ENCODE measurements at regions not wholly inside any gene's neighbourhood (a gene's known extent, or its start where the extent isn't known, plus 50 kb on each side); places are given as distances from the start of the nearest gene placed in this dataset.

- no peak overlapping the region for H3K27ac Mint-ChIP-seq
- H3K4me3 Mint-ChIP-seq (ENCODE audit: low read depth), result no peak overlapping the region
- H3K9me3 Mint-ChIP-seq, result no peaks in the 10 kb centered on the region
- intact Hi-C loops (cut with micrococcal nuclease), result loop anchor here (10.0 kb wide), 1 partner anchor 154 kb away; no protein-coding TSS in a partner anchor
- H3K4me1 Mint-ChIP-seq (ENCODE audit: low read depth), result peaks cover 11% of the 10 kb centered on the region
- H3K36me3 Mint-ChIP-seq (ENCODE audit: low read depth), result no peaks in the 10 kb centered on the region
- DNase-seq (ENCODE audit: low spot score), result no peak
- peaks cover 7% of the 10 kb centered on the region for H3K27me3 Mint-ChIP-seq (ENCODE audit: low read depth)
Measured at GRCh38 chr6:43921039-43921438, 151.0 kb downstream of the VEGFA start.

GRCh38 chr6:43919774-43920173 lies 149.8 kb downstream of the VEGFA start:
- Mint-ChIP-seq H3K4me3 (ENCODE audit: low read depth) (no peak overlapping the region), H3K9me3 (no peaks in the 10 kb centered on the region), H3K27me3 (ENCODE audit: low read depth) (peaks cover 7% of the 10 kb centered on the region), H3K27ac (no peak overlapping the region), H3K4me1 (ENCODE audit: low read depth) (peaks cover 11% of the 10 kb centered on the region), H3K36me3 (ENCODE audit: low read depth) (no peaks in the 10 kb centered on the region)
- intact Hi-C loops (cut with micrococcal nuclease), result loop anchor here (10.0 kb wide), 1 partner anchor 155 kb away; no protein-coding TSS in a partner anchor
- no peak for DNase-seq (ENCODE audit: low spot score)

GRCh38 chr6:43917878-43918382 lies 147.9 kb downstream of the VEGFA start:
- H3K9me3 Mint-ChIP-seq, result no peaks in the 10 kb centered on the region
- DNase-seq (ENCODE audit: low spot score), result no peak
- intact Hi-C loops (cut with micrococcal nuclease), result no loop called here
- no peaks in the 10 kb centered on the region for H3K4me1 Mint-ChIP-seq (ENCODE audit: low read depth)
- H3K27ac Mint-ChIP-seq, result no peak overlapping the region
- H3K36me3 Mint-ChIP-seq (ENCODE audit: low read depth), result no peaks in the 10 kb centered on the region
- H3K27me3 Mint-ChIP-seq (ENCODE audit: low read depth), result peaks cover 7% of the 10 kb centered on the region
- no peak overlapping the region for H3K4me3 Mint-ChIP-seq (ENCODE audit: low read depth)

- H3K4me1 Mint-ChIP-seq (ENCODE audit: low read depth), result no peaks in the 10 kb centered on the region
- no peaks in the 10 kb centered on the region for H3K36me3 Mint-ChIP-seq (ENCODE audit: low read depth)
- H3K4me3 Mint-ChIP-seq (ENCODE audit: low read depth), result no peak overlapping the region
- no peak for DNase-seq (ENCODE audit: low spot score)
- intact Hi-C loops (cut with micrococcal nuclease), result no loop called here
- H3K27ac Mint-ChIP-seq, result no peak overlapping the region
- H3K9me3 Mint-ChIP-seq, result no peaks in the 10 kb centered on the region
- H3K27me3 Mint-ChIP-seq (ENCODE audit: low read depth), result peaks cover 7% of the 10 kb centered on the region
Measured at GRCh38 chr6:43916924-43917877, 147.2 kb downstream of the VEGFA start.

GRCh38 chr6:43915986-43916923 lies 146.2 kb downstream of the VEGFA start:
- Mint-ChIP-seq H3K27ac (no peak overlapping the region), H3K9me3 (no peaks in the 10 kb centered on the region), H3K27me3 (ENCODE audit: low read depth) (peaks cover 7% of the 10 kb centered on the region), H3K4me3 (ENCODE audit: low read depth) (no peak overlapping the region), H3K4me1 (ENCODE audit: low read depth) (no peaks in the 10 kb centered on the region), H3K36me3 (ENCODE audit: low read depth) (no peaks in the 10 kb centered on the region)
- DNase-seq (ENCODE audit: low spot score), result no peak
- intact Hi-C loops (cut with micrococcal nuclease), result no loop called here

GRCh38 chr6:43915208-43915869 lies 145.3 kb downstream of the VEGFA start:
- DNase-seq (ENCODE audit: low spot score), result no peak
- no peak overlapping the region for H3K27ac Mint-ChIP-seq
- H3K27me3 Mint-ChIP-seq (ENCODE audit: low read depth), result peaks cover 7% of the 10 kb centered on the region
- intact Hi-C loops (cut with micrococcal nuclease), result no loop called here
- H3K36me3 Mint-ChIP-seq (ENCODE audit: low read depth), result no peaks in the 10 kb centered on the region
- H3K9me3 Mint-ChIP-seq, result no peaks in the 10 kb centered on the region
- no peak overlapping the region for H3K4me3 Mint-ChIP-seq (ENCODE audit: low read depth)
- no peaks in the 10 kb centered on the region for H3K4me1 Mint-ChIP-seq (ENCODE audit: low read depth)

GRCh38 chr6:43914272-43915147 lies 144.5 kb downstream of the VEGFA start:
- DNase-seq (ENCODE audit: low spot score), result no peak
- no peak overlapping the region for H3K27ac Mint-ChIP-seq
- H3K27me3 Mint-ChIP-seq (ENCODE audit: low read depth), result peaks cover 2% of the 10 kb centered on the region
- intact Hi-C loops (cut with micrococcal nuclease), result no loop called here
- H3K4me1 Mint-ChIP-seq (ENCODE audit: low read depth), result no peaks in the 10 kb centered on the region
- H3K36me3 Mint-ChIP-seq (ENCODE audit: low read depth), result no peaks in the 10 kb centered on the region
- H3K4me3 Mint-ChIP-seq (ENCODE audit: low read depth), result no peak overlapping the region
- no peaks in the 10 kb centered on the region for H3K9me3 Mint-ChIP-seq

GRCh38 chr6:43913375-43914271 lies 143.6 kb downstream of the VEGFA start:
- Mint-ChIP-seq H3K27ac (no peak overlapping the region), H3K36me3 (ENCODE audit: low read depth) (no peaks in the 10 kb centered on the region), H3K27me3 (ENCODE audit: low read depth) (no peaks in the 10 kb centered on the region), H3K4me3 (ENCODE audit: low read depth) (no peak overlapping the region), H3K9me3 (no peaks in the 10 kb centered on the region), H3K4me1 (ENCODE audit: low read depth) (no peaks in the 10 kb centered on the region)
- intact Hi-C loops (cut with micrococcal nuclease), result no loop called here
- no peak for DNase-seq (ENCODE audit: low spot score)

- DNase-seq (ENCODE audit: low spot score), result no peak
- Mint-ChIP-seq H3K27me3 (ENCODE audit: low read depth) (no peaks in the 10 kb centered on the region), H3K4me1 (ENCODE audit: low read depth) (no peaks in the 10 kb centered on the region), H3K9me3 (no peaks in the 10 kb centered on the region), H3K27ac (no peak overlapping the region), H3K36me3 (ENCODE audit: low read depth) (no peaks in the 10 kb centered on the region), H3K4me3 (ENCODE audit: low read depth) (no peak overlapping the region)
- intact Hi-C loops (cut with micrococcal nuclease), result no loop called here
Measured at GRCh38 chr6:43912598-43913371, 142.8 kb downstream of the VEGFA start.

GRCh38 chr6:43912116-43912577 lies 142.1 kb downstream of the VEGFA start:
- DNase-seq (ENCODE audit: low spot score), result no peak
- Mint-ChIP-seq H3K9me3 (no peaks in the 10 kb centered on the region), H3K27ac (no peak overlapping the region), H3K36me3 (ENCODE audit: low read depth) (no peaks in the 10 kb centered on the region), H3K4me3 (ENCODE audit: low read depth) (no peak overlapping the region), H3K27me3 (ENCODE audit: low read depth) (no peaks in the 10 kb centered on the region), H3K4me1 (ENCODE audit: low read depth) (no peaks in the 10 kb centered on the region)
- intact Hi-C loops (cut with micrococcal nuclease), result no loop called here

Measured in activated T-helper 2 cell treated with anti-CD3 and anti-CD28 coated beads, Interferon-gamma antibody, Interleukin-2, Interleukin-4, amounts not matched to agents 10 μg/mL and 5 μg/mL and 100 μg/mL, durations not matched to agents 14 hours and 24 hours and 36 hours (primary cell).